DMS153 treated with DMSO at 0.1 percent for 48 hours (cell line): ENCODE measurements at regions not wholly inside any gene's neighbourhood (a gene's known extent, or its start where the extent isn't known, plus 50 kb on each side); places are given as distances from the start of the nearest gene placed in this dataset.

Experiments used
- DNase-seq: peaks from one replicate; lab custom pipeline; 2025; ENCODE audit not compliant: unreplicated experiment; lab: John Stamatoyannopoulos, UW

DNA sequence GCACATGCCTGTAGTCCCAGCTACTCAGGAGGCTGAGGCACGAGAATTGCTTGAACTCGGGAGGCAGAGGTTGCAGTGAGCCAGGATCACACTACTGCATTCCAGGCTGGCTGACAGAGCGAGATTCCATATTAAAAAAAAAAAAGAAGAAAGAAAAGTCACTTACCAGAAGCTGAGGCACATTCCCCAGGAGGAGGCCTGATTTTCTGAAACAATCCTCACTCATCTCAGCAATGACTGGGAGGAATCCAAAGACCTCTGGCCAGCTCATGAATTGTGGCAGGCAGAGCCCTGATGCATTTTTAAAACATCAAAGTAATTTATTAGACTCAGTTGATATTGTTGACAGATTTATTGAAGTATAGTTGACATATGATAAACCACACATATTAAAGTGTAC, 206.3 kb downstream of the FOXO1 start:
- no peak for DNase-seq

DNA sequence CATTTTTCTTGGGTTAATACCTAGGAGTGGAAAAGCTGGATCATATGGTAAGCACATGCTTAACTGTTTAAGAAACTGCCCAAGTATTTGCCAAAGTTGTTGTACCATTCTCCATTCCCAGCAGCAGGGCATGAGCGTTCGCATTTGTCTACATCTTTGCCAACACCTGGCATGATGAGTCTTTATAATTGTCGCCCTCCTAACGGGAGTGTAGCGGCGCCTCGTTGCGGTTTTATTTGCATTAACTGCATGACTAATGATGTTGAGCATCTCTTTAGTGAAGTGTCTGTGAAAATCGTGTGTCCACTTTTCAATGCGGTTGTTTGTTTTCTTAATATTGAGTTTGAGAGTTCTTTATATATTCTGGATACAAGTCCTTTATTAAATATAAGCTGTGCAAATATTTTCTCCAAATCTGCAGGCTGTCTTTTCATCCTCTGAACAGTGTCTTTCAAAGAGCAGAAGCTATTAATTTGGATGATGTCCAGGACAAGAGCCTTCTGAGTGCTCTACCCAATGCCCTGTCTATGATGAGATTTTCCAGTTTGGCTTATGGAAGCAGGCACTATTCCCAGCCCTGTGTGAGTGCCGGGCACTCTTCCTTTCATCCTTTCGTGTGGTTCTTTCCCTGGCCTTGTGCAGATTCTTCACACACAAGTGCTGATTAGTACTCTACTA, 202.0 kb downstream of the FOXO1 start:
- DNase-seq: peak; percentile 74

DNA sequence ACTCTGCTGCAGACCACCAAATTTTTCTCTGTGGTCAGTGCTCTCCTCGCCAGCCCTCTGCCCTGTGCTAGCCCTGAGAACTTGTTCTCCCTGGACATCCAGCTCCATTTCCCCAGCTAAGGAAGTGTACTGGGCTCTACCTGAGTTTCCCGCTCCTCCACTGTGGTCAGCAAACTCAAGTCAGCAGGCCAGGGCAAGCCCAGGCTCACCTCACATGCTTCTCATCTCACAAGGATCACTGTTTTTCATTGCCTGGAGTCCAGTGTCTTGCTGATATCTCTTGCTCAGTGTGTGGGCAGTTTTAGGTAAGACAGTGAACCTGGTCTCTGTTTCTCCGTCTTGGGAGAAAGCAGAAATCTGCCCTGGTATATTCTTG, 201.4 kb downstream of the FOXO1 start:
- no peak for DNase-seq

DNA sequence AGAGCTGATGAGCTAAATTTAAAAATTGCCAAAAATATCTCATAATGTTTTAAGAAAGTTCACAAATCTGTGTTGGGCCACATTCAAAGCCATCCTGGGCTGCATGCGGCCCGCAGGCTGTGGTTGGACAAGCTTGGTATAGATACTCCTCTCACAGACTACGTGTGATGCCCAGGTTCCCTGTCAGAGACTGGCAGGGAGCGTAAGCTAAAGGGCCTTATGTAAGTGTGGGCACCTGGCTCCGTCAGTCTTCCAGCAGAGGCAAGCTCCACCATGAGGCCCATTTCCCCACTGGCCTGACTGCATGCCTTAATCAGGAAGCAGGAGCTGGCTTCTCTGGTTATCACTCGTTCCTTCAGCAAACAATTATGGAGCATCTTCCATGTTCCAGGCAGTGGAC, 200.2 kb downstream of the FOXO1 start:
- no peak for DNase-seq

DNA sequence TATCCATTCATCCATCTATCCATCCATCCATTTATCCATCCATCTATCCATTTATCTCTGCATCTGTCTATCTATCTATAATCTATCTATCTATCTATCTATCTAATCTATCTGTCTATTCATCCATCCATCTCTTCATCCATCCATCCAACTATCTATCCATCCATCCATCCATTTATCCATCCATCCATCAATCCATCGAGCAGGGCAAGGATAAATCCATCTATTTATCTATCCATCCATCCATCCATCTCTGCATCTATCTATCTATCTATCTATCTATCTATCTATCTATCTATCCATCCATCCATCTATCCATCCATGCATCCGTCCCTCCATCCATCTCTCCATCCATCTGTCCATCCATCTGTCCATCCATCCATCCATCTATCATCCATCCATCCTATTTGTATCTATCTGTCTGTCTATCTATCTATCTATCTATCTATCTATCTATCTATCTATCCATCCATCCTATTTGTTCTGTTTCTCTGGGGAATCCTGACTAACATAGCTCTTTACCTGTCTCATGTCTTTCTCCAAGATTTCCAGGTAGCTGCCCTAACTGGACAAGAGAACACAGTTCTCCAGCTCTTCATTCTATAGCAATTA, 198.1 kb downstream of the FOXO1 start:
- no peak for DNase-seq

DNA sequence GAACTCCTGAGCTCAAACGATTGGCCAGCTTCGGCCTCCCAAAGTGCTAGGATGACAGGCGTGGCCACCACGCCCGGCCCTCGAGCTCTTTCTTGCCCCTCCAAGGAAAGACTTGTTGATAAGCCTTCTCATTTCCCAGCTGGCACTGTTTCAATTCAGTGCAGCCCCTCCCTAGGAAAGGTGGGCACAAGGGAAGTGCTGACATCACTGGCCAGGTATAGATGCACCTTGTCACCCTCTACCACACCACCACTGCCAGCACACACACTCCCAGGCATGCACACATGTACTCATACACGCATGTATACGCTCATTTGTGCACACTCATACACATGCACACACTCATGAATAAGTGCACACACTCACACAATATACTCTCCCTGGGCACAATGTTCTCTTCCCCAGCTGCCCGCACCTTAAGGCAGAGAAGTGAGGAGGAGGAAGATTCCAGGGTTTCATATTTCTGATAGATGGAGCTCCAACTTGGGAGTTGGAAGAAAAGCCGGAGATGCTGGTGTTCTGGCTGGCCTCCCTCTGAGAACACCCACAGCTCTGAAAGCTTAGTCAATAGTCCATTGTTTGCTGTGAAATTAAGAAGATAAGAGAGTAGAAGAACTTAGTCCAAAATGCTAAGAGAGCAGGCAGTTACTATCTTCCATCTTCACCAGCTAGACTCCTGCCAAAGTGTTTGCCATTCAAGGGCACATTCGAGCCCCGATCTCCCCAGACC, 196.7 kb downstream of the FOXO1 start:
- DNase-seq: no peak

DNA sequence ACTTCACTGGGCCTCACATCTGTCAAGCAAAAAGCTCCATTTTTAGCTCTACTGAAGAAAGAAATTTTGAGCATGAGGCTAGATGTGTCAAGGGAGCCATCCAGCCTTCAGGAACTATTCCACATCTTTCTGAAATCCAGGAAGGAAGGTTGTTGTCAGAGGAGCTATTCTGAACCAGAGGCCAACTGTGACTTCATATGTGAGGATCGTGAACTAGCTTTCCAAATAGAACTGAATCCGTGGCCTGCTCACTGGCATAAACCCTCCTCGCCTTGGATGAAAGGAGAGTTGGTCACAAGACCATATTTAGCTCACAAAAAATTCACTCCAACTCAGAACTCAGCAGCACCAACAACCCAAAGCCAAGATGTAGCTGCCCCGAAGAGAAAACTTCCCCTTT, 195.8 kb downstream of the FOXO1 start:
- DNase-seq: no peak

DNA sequence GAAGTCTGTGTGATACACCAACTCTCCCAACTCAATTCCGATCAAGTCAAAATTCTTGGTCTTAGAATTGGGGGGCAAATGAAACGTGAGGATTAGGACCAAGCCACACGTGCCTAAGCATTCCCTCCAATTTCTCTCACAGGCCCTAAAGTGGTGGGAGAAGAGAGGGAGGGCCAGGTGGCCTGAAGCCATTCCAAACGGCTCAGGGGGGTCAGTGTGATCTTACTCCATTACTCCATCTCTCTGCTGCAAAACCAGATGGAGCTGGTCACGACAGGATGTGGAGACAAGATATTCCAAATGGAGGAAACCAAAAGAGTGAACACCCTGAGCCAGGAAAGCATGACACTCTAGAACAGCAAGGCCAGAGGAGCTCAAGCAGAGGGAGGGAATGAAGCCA, 195.4 kb downstream of the FOXO1 start:
- no peak for DNase-seq

DNA sequence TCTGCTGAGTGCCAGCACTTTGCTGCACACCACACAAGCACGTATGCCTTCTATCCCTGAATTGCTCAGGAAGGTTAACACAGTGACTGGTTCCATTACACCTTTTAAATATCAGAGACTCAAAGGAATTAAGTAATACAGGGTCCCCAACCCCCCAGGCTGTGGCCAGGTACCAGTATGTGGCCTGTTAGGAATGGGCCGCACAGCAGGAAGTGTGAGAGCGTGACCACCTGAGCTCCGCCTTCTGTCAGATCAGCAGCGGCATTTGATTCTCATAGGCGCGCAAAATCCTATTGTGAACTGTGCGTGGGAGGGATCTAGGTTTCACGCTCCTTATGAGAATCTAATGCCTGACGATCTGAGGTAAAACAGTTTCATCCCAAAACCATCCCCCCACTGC, 194.5 kb downstream of the FOXO1 start:
- no peak for DNase-seq

DNA sequence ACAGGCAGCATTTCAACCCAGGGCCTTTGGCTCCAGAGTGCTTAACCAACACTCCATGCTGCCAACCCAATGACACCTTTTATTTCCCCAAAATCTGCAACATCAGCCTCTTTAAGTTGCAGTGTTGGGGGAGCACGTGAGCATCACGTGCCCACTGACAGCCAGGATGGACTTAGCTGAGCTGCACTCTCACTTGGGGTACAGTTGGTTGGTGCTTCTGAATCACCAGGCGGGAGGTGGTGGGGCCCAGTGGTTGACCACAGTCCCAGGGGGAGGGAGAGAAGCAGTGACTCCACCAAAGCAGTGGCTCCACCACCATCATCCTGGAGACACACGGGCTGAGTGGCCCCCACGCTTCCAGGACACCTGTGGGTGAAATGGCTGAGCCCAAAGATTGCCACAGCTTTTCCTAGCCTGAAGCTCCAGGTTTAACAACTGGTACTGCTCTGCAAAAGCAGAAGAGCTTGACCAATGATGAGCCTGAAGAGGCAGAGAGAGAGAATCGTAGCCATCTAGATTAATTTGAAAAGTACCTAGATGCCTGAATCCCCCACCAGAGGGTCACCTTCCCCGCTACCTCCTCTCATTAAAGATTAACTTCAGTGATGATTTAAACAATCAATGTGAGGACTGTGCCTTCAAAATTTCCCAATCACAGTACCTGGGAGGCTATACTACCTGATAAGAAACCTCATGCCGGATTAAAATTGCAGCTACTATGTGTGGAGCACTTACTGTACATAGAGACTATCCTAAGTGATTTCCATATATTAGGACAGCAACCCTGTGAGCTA, 193.8 kb downstream of the FOXO1 start:
- DNase-seq: no peak

DNA sequence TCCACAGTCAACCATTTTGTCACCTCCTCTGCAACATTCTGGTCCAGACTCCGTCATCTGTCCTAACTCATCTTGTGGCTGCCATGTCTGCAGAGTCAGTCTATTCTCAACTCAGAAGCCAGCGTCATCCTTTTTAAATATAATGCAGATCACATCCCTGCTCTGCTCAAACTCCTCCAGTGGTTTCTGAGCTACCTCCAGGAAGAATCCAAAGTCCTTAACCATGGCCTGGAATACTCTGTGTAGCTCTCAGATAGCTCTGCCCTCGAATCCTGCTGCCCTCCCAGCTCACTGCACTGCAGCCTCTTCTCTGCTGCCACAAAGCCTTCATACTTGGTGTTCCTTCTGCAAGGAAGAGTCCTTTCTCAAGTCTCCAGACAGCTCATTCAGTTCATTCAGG, 190.8 kb downstream of the FOXO1 start:
- DNase-seq: no peak

DNA sequence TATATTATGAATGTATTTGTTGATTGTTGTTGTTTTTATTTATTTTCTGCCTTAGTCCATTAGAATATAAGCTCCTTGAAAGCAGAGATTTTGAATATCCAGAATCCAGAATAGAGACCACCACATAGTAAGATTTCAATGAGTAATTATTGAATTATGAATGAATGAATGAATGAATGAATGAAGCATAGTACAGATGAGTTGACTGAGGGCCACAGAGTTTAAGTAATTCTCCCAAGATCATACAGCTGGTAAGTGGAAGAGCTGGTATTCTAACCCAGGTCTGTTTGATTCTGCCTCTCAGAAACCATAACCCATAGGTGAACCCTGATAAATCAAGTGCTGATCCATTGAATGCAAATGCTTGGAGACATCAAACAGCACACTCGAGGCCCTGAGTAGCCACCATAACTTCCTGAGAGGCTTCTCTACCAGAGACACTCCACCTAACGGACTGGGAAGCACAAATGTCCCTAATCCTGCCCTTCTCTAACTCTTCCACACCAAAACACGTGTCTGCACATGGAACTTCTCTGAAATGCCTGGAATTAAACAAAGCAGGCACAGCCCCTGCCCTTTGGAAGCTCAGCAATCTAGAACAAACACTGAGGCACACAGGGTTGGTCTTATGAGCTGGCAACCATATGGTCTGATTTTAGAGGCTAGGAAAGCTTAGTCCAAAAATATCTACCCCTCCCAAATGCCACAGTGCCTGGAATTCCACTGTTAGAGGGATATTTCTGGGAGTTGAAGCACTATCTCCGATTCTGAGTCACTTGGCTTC, 190.1 kb downstream of the FOXO1 start:
- DNase-seq: no peak

DNA sequence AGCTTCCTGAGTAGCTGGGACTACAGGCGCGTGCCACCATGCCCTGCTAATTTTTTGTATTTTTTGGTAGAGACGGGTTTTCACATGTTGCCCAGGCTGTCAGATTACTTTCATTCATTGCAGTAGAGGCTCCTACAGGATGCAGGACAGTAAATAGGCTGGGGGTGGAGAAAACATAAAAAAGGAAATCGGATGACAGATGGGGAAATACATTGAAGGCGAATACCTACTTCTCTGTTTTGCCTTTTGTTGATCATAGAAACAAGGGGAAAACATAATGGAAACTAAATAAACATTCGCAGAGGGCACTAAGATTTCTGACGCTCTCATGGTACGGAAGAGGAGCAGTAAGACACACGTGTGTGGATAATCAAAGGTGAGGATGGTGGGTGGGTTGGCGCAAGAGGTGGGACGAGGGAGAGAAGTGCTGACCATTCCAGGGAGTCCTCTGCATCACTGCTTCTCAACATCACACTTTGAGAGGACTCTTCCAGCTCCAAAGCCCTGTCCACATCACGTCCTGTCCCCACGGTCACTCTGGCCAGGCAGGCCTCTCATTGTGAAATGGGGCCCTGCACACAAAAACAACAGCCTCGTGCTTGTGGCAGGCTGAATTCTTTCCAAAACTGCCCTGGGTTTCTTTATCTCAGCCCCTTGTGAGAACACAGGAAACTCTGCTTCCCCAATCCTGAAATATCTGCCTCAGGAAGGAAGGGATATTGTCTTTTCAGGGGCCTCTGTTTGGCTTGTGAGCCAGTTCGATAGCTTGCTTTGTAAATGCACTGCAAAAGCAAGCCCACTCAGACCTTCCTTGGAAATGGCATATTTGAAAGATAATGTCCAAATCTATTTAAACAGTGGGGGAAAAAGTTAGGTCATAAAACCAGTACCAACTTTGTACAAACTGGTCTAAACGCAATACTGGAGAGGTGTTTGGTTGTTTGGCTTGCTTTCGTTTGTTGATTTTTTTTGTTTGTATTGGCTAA, 188.5 kb downstream of the FOXO1 start:
- DNase-seq: no peak

DNA sequence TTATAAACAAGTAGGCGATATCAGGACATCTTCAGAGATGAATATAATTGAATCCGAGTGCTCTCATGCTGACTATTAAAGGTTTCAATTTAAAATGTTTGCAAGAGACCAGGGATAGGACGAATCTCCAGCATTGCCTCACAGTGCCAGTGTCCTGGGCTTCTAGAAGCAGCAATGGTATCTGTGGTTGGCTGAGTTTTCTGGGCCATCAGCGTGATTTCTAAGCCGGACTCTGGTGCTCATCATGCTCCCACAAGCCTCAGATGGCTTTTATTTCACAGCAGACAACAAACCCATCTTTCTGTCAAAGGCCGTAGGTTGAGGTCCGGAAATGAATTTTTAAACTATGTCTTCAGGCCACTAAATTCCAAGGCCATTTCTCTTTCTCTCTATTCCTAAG, 187.7 kb downstream of the FOXO1 start:
- DNase-seq: no peak

DNA sequence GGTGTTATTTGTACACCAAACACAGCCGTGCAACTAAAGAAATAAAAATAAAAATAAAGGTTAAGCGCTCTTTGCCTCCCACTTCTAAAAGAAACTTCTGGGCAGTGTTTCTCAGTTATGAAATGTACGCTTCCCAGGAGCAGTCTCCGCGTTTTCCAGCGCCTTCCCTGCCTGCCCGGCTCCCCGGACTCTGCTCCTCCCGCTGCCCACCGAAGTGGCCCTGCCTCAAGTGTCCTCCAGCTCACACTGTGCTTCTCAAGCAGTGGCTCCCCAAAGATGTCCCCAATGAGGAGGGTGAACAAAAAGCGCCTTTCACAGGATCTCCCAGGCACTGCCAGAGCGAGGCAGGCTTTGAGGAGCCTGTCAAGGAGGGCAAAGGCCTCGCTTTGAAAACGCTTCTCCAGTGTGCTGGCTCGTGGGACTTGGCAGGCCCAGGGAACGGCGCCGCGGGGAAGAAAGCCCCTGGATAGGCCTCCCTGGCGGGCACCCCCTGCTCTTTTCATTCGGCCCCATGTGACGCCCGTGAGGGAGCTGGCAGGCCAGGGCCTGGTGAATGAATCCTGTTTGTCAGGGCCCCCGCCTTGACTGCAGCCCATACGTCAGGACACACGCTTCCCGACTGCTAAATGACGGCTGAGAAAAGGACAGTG, 187.1 kb downstream of the FOXO1 start:
- no peak for DNase-seq

DNA sequence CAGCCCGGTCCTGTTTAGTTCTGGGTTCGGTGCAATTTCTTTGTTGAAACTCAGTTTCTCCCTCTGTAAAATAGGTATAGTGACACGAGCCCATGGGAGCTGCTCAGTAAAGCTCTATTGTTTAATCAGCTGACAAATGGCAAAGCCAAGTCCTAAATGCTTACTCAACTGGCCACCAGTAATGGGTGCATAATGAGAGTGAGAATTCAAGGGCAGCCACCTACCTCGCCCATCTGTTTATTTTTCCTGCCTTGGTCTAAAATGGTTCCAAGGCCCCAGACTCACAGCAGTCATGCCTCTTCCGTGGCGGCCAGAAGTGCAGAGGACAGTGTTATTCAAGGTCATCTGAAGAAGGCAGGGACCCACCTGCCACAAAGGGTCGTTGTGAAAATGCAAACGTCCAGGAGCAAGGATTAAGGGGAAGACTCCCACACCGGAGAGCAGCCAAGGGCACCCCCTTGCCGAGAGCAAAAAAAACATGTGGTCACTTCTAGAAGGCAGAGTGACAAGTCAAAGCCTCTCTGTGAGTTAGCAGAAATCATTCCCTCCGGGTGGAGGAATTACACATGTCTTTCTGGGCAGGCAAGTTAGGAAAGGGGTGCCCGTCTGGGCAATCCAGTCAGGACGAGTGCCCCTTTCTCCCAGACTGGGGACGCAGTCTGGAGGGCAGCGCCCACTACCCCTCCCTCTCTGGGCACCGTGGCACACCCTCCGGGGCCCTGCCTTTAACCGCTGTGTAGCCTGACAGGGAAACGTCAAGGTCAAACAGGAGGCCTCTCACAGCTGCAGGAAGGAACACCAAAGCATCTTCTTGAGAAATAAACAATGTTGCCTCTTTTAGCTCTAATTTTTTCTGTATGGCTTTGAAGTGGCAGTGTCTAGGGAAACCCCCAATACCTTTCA, 186.2 kb downstream of the FOXO1 start:
- no peak for DNase-seq

DNA sequence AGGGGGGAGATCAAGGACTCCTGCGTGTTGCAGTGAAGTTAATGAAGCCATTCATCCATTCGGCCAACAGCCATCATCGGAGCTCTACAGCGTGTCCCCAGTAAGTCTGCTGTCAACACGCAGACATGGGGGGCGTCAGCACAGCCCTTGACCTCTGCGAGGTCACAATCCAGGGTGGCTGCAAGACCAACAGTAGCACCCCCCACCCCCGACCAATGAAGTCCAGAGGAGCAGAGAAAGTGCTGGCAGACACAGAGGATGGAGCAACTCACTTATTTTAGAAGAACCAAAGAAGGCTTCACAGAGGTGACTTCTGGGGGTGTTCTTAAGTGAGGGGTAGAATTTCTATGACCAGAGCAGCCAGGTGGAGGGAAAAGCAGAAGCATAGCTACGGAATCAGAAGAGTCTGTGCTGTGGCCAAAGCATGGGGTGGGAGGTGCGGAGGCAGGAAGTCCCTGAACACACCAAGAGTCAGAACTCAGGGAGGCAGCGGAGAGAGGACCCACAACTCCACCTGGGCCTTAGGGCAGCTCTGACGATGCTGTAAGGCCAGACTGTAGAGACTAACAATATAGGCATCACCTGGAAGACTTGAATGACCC, 185.4 kb downstream of the FOXO1 start:
- no peak for DNase-seq

DNA sequence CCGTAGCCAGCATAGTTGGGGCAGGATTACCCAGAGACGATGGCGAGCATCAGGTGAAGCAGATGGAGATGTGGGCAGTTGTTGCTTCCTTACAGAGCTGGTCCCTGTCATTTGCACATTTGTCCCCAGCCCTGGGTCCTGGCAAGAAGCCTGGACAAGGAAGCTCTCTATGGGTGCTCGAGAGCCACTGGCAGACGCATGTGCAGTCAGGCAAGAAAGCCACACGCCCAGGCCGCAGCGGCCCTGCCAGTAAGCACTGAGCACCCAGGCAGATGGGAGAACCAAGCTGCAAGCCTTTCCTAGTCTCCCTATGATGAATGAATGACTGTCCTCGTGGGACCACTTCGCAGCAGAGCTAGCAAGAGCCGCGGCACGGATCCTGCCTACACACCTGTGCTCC, 182.8 kb downstream of the FOXO1 start:
- DNase-seq: peak; percentile 25
